SK-N-SH treated with all-trans-retinoic acid at 6 μM for 48 hours (cell line): ENCODE measurements at regions not wholly inside any gene's neighbourhood (a gene's known extent, or its start where the extent isn't known, plus 50 kb on each side); places are given as distances from the start of the nearest gene placed in this dataset.

ENCODE experiments used
- ARNTL ChIP-seq: fragments of 450-650 bp; formaldehyde crosslinking; IDR thresholded peaks from 2 replicates; pipeline ENCODE4 v1.5.0; 2020; ENCODE audit warnings: low read depth, mild to moderate bottlenecking, moderate library complexity, borderline replicate concordance
- ISL1 ChIP-seq: fragments of 250-450 bp; sonication (Bioruptor Pico); IDR thresholded peaks from 2 replicates; pipeline ENCODE4 v2.1.2; 2022; ENCODE audit warnings: mild to moderate bottlenecking, moderate library complexity
- OSR1 ChIP-seq: fragments of 250-450 bp; sonication (Bioruptor Pico); IDR thresholded peaks from 2 replicates; pipeline ENCODE4 v1.8.0; 2022; ENCODE audit warnings: moderate library complexity, mild to moderate bottlenecking, inconsistent platforms
- TCF4 ChIP-seq: fragments of 250-450 bp; sonication (Bioruptor Pico); IDR thresholded peaks from 2 replicates; pipeline ENCODE4 v1.8.0; 2021; ENCODE audit warnings: mild to moderate bottlenecking, moderate library complexity, borderline replicate concordance
- ZNF70 ChIP-seq: fragments of 450-650 bp; formaldehyde crosslinking; IDR thresholded peaks from 2 replicates; pipeline ENCODE4 v1.5.0; 2020; ENCODE audit warnings: mild to moderate bottlenecking, moderate library complexity
- ZNF8 ChIP-seq: fragments of 450-650 bp; formaldehyde crosslinking; IDR thresholded peaks from 2 replicates; pipeline ENCODE4 v1.5.0; 2020; ENCODE audit warnings: mild to moderate bottlenecking, moderate library complexity
- TF ChIP-seq, protein P1 (sequence below): fragments of 250-450 bp; sonication (Bioruptor Pico); IDR thresholded peaks from 2 replicates; pipeline ENCODE4 v1.5.1; 2021; ENCODE audit warnings: mild to moderate bottlenecking, moderate library complexity
- TF ChIP-seq, protein P2 (sequence below): fragments of 250-450 bp; sonication (Bioruptor Pico); IDR thresholded peaks from 2 replicates; pipeline ENCODE4 v1.5.1; 2020; ENCODE audit warnings: low read depth, mild to moderate bottlenecking, moderate library complexity
- TF ChIP-seq, protein P3 (sequence below): fragments of 250-450 bp; sonication (Bioruptor Pico); IDR thresholded peaks from 2 replicates; pipeline ENCODE4 v1.8.0; 2021; ENCODE audit warnings: low read depth, mild to moderate bottlenecking, moderate library complexity, borderline replicate concordance

DNA sequence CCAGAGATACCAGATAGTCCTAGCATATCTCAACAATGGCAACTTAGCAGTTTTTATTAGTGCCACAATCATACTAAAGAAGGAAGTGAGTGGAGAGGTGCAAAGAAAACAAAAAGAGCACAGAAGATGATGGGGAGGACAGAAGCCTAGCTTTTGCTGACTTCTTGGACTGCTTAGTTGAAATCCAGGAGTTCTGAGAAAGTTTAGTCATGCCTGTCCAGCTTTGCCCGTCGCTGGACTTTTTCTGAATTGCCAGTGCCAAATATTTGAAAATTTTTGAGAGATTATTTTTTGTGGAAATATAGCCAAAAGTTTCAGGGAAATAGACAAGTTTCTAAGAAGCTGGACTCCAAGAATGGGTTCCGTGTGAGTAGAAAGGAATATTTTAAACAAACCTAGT is 558.7 kb upstream of the TNP1 start:
- TF ChIP-seq TCF4 (CRISPR knock-in tag) (no peak), ISL1 (CRISPR knock-in tag) (no peak), ARNTL (no peak), OSR1 (CRISPR knock-in tag) (no peak), ZNF70 (CRISPR knock-in tag) (no peak), ZNF8 (no peak)
- TF ChIP-seq, protein P1, sequence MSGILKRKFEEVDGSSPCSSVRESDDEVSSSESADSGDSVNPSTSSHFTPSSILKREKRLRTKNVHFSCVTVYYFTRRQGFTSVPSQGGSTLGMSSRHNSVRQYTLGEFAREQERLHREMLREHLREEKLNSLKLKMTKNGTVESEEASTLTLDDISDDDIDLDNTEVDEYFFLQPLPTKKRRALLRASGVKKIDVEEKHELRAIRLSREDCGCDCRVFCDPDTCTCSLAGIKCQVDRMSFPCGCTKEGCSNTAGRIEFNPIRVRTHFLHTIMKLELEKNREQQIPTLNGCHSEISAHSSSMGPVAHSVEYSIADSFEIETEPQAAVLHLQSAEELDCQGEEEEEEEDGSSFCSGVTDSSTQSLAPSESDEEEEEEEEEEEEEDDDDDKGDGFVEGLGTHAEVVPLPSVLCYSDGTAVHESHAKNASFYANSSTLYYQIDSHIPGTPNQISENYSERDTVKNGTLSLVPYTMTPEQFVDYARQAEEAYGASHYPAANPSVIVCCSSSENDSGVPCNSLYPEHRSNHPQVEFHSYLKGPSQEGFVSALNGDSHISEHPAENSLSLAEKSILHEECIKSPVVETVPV (CRISPR knock-in tag), result no peak
- TF ChIP-seq, protein P2, sequence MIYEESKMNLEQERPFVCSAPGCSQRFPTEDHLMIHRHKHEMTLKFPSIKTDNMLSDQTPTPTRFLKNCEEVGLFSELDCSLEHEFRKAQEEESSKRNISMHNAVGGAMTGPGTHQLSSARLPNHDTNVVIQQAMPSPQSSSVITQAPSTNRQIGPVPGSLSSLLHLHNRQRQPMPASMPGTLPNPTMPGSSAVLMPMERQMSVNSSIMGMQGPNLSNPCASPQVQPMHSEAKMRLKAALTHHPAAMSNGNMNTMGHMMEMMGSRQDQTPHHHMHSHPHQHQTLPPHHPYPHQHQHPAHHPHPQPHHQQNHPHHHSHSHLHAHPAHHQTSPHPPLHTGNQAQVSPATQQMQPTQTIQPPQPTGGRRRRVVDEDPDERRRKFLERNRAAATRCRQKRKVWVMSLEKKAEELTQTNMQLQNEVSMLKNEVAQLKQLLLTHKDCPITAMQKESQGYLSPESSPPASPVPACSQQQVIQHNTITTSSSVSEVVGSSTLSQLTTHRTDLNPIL (CRISPR knock-in tag), result no peak
- TF ChIP-seq, protein P3, sequence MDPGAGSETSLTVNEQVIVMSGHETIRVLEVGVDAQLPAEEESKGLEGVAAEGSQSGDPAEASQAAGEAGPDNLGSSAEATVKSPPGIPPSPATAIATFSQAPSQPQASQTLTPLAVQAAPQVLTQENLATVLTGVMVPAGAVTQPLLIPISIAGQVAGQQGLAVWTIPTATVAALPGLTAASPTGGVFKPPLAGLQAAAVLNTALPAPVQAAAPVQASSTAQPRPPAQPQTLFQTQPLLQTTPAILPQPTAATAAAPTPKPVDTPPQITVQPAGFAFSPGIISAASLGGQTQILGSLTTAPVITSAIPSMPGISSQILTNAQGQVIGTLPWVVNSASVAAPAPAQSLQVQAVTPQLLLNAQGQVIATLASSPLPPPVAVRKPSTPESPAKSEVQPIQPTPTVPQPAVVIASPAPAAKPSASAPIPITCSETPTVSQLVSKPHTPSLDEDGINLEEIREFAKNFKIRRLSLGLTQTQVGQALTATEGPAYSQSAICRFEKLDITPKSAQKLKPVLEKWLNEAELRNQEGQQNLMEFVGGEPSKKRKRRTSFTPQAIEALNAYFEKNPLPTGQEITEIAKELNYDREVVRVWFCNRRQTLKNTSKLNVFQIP (CRISPR knock-in tag), result no peak
